ENCODE measurements at regions not wholly inside any gene's neighbourhood (a gene's known extent, or its start where the extent isn't known, plus 50 kb on each side); places are given as distances from the start of the nearest gene placed in this dataset.

DNA sequence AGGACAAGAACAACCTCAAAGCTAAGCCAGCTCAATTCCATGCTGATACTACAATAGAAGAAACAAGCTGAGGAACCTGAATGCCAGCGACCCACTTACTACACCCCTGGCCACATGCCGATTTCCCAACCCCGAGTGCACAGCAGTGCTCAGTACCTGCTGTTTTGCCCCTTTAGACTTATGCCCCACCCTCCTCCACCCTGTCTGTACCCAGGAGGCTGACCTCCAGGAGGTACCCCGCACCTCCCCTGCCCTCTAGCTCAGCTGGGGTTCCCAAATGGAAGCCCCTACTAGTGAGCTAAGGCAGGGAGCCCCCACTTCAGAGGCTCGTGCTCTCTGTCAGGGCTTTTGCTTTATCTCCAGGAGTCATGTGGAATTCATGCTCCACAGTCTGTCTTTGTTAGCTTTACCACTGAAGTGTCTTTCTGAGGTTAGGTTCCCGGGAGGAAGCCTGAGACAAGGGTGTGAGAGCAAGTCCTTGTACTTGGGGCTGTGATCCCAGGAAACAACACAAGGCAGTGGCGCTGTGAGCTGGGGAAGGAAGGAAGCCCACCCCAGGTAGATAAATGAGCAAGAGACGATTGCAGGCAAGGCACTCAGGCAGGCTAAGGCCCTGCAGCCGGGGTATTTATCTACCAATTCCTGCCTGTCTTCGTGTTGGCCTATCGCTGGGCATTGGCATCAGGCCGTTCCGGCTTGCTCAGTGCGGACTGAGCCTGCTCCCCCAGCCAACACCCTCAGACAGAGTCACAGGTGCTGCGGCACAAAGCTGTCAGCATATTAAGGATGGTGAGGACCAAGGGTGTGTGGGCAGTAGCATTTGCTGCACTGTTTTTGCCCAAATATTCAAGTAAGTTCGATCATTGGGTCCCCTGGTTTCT is 220.5 kb downstream of the CYP26B1 start:
- intact Hi-C loops (cut with DNase I): loop anchor here (10.0 kb wide), 1 partner anchor 818 kb away; no protein-coding TSS in a partner anchor

DNA sequence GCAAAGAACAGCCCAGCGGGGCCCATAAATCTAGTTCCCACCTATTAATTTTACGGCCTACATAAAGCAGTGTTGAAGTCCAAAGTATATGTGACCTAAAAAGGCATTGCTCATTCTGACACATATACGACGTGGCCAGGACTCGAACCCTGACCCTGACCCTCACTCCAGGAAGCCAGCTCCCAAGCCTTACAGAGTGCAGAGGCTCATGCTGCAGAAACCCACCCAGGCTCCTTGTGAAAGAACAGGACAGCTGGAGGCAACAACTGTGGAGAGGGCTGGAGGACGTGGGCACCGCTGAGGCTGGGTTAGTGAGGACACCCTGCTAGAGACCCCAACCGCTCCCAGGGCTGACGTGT is 221.6 kb downstream of the CYP26B1 start:
- 63% methylated on average over 9 of the region's 9 CpGs for WGBS
- H3K36me3 ChIP-seq: no peaks in the 10 kb centered on the region
- H3K27me3 ChIP-seq (replicated peaks; ENCODE audit: insufficient read depth): no peaks in the 10 kb centered on the region
- H3K27ac ChIP-seq: no peak overlapping the region
- H3K4me1 ChIP-seq (replicated peaks): no peaks in the 10 kb centered on the region
- no peaks in the 10 kb centered on the region for H3K9me3 ChIP-seq
- intact Hi-C loops (cut with DNase I): loop anchor here (10.0 kb wide), 1 partner anchor 819 kb away; no protein-coding TSS in a partner anchor
- TF ChIP-seq, protein P1, sequence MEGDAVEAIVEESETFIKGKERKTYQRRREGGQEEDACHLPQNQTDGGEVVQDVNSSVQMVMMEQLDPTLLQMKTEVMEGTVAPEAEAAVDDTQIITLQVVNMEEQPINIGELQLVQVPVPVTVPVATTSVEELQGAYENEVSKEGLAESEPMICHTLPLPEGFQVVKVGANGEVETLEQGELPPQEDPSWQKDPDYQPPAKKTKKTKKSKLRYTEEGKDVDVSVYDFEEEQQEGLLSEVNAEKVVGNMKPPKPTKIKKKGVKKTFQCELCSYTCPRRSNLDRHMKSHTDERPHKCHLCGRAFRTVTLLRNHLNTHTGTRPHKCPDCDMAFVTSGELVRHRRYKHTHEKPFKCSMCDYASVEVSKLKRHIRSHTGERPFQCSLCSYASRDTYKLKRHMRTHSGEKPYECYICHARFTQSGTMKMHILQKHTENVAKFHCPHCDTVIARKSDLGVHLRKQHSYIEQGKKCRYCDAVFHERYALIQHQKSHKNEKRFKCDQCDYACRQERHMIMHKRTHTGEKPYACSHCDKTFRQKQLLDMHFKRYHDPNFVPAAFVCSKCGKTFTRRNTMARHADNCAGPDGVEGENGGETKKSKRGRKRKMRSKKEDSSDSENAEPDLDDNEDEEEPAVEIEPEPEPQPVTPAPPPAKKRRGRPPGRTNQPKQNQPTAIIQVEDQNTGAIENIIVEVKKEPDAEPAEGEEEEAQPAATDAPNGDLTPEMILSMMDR (IDR thresholded peaks at IDR 0.05): no peak
- TF ChIP-seq POLR2AphosphoS5 (IDR thresholded peaks at IDR 0.05) (no peak), POLR2A (IDR thresholded peaks at IDR 0.05) (no peak)
- DNase-seq (ENCODE audit: low spot score): no peak
- H3K4me3 ChIP-seq: no peak overlapping the region

More for the DNA sequence above, 220.5 kb downstream of the CYP26B1 start:
- Histone ChIP-seq H3K9me3 (no peaks in the 10 kb centered on the region), H3K4me1 (replicated peaks) (no peaks in the 10 kb centered on the region), H3K27me3 (replicated peaks; ENCODE audit: insufficient read depth) (no peaks in the 10 kb centered on the region), H3K4me3 (no peak overlapping the region), H3K27ac (no peak overlapping the region), H3K36me3 (no peaks in the 10 kb centered on the region)
- DNase-seq (ENCODE audit: low spot score): no peak
- WGBS: 94% methylated on average over 16 of the region's 16 CpGs
- TF ChIP-seq POLR2A (IDR thresholded peaks at IDR 0.05) (no peak), POLR2AphosphoS5 (IDR thresholded peaks at IDR 0.05) (no peak)
- TF ChIP-seq, protein P1 (IDR thresholded peaks at IDR 0.05): no peak

GRCh38 chr2:71925268-71926088 is 222.2 kb downstream of the CYP26B1 start:
- no peak overlapping the region for H3K27ac ChIP-seq
- no peaks in the 10 kb centered on the region for H3K27me3 ChIP-seq (replicated peaks; ENCODE audit: insufficient read depth)
- no peak for DNase-seq (ENCODE audit: low spot score)
- H3K4me3 ChIP-seq: no peak overlapping the region
- TF ChIP-seq, protein P1 (IDR thresholded peaks at IDR 0.05): no peak
- no peak for TF ChIP-seq POLR2A (IDR thresholded peaks at IDR 0.05)
- TF ChIP-seq POLR2AphosphoS5 (IDR thresholded peaks at IDR 0.05): no peak
- no peaks in the 10 kb centered on the region for H3K36me3 ChIP-seq
- WGBS: 65% methylated on average over 14 of the region's 14 CpGs
- intact Hi-C loops (cut with DNase I): loop anchor here (10.0 kb wide), 1 partner anchor 819 kb away; no protein-coding TSS in a partner anchor
- H3K9me3 ChIP-seq: no peaks in the 10 kb centered on the region
- H3K4me1 ChIP-seq (replicated peaks): no peaks in the 10 kb centered on the region

DNA sequence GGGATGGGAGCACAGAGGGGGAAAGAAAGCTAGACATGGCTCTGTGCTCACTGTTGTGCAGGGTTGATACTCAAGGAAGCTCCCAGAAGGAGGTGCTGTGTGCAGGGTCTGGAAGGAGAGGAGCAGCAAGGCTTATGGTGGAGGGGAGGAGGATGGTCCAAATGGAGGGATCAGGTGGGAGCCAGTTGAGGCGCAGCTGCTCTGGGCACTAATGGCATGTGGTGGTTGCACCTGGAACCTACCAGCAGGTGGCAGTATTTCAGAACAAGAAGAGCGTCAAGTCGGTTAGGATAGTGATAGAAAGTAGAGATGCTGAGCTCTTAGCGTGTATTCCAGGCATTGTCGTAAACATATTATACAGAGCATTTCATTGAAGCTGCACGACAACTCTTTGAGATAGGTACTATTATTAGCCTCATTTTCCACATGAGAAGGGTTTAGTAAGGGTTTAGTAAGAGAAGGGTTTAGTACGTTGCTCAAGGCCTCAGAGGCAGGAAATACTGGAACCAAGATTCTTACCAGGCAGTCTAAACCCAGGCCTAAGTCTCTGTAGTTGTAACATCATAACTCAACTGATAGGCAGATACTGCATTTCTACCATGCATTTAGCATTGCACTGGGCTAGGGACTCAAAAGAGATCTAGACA is 223.7 kb downstream of the CYP26B1 start:
- DNase-seq (ENCODE audit: low spot score): peak; percentile 69

More for the DNA sequence above, 223.7 kb downstream of the CYP26B1 start:
- Histone ChIP-seq H3K27me3 (replicated peaks; ENCODE audit: insufficient read depth) (no peaks in the 10 kb centered on the region), H3K4me1 (replicated peaks) (no peaks in the 10 kb centered on the region), H3K4me3 (no peak overlapping the region), H3K36me3 (no peaks in the 10 kb centered on the region), H3K9me3 (no peaks in the 10 kb centered on the region), H3K27ac (no peak overlapping the region)
- intact Hi-C loops (cut with DNase I): loop anchor here (5.0 to 10.0 kb wide), 3 partner anchors 228 to 821 kb away; no protein-coding TSS in a partner anchor
- WGBS: 41% methylated on average over 7 of the region's 7 CpGs
- TF ChIP-seq, protein P1 (IDR thresholded peaks at IDR 0.05): peak; percentile 56 to 94 (median 82)
- no peak for TF ChIP-seq POLR2AphosphoS5 (IDR thresholded peaks at IDR 0.05)
- TF ChIP-seq POLR2A (IDR thresholded peaks at IDR 0.05): no peak

Measured in prostate gland (tissue), 2 donors.